Activated CD8-positive, alpha-beta memory T cell treated with anti-CD3 and anti-CD28 coated beads, Interleukin-2, amount 50 U/mL, for 24 hours (primary cell): ENCODE measurements at regions not wholly inside any gene's neighbourhood (a gene's known extent, or its start where the extent isn't known, plus 50 kb on each side); places are given as distances from the start of the nearest gene placed in this dataset.

Source experiments
- DNase-seq: peaks from one replicate; pipeline ENCODE4 v3.0.0-alpha.2; 2020; ENCODE audit errors: extremely low read depth

GRCh38 chr15:99508852-99509251, 56.9 kb upstream of the MEF2A start:
- no peak for DNase-seq

- DNase-seq = no peak
These were observed 55.9 kb upstream of the MEF2A start for GRCh38 chr15:99509686-99510461.

- no peak for DNase-seq
These were observed 54.3 kb upstream of the MEF2A start for GRCh38 chr15:99511531-99511865.

- no peak for DNase-seq
These were observed 53.7 kb upstream of the MEF2A start for GRCh38 chr15:99511866-99512661.

GRCh38 chr15:99514306-99514705, 51.5 kb upstream of the MEF2A start:
- no peak for DNase-seq
